GM23338 (cell line): ENCODE measurements at regions not wholly inside any gene's neighbourhood (a gene's known extent, or its start where the extent isn't known, plus 50 kb on each side); places are given as distances from the start of the nearest gene placed in this dataset.

Experiments used
- CREB1 ChIP-seq: fragments of 250-450 bp; sonication (Bioruptor Pico); IDR thresholded peaks from 2 replicates; pipeline ENCODE4 v1.5.0; 2020; ENCODE audit warnings: low read depth, mild to moderate bottlenecking, moderate library complexity
- EZH2 ChIP-seq: fragments of 200-600 bp; sonication (generic); IDR thresholded peaks from one replicate; pipeline ENCODE4 v1.8.0; 2017; ENCODE audit warnings: antibody characterized with exemption, mild to moderate bottlenecking, low read depth; ENCODE audit not compliant: unreplicated experiment
- EZH2phosphoT487 ChIP-seq: fragments of 200-600 bp; sonication (generic); IDR thresholded peaks from one replicate; pipeline ENCODE4 v1.8.1; 2018; ENCODE audit warnings: antibody characterized with exemption; ENCODE audit not compliant: unreplicated experiment
- POLR2AphosphoS5 ChIP-seq: IDR thresholded peaks from 2 replicates; pipeline ENCODE4 v1.6.1; 2016; ENCODE audit warnings: antibody characterized with exemption, low read depth
- TF ChIP-seq, protein P1 (sequence below), 2 experiments: fragments of 200-600 bp in 1 of 2; sonication (generic) in 1 of 2; conservative IDR thresholded peaks; 2 replicates each; pipeline versions ENCODE4 v1.5.1 to v1.6.1; 2016 to 2017; ENCODE audit warnings: antibody characterized with exemption in 2 of 2, low read depth in 2 of 2, mild to moderate bottlenecking in 2 of 2, moderate library complexity in 1 of 2
- TF ChIP-seq, protein P2 (sequence below): IDR thresholded peaks from one replicate; pipeline ENCODE4 v1.6.1; 2018; ENCODE audit warnings: antibody characterized with exemption; ENCODE audit not compliant: unreplicated experiment
- TF ChIP-seq, protein P3 (sequence below): IDR thresholded peaks from 2 replicates; pipeline ENCODE4 v1.6.1; 2016; ENCODE audit warnings: antibody characterized with exemption

DNA sequence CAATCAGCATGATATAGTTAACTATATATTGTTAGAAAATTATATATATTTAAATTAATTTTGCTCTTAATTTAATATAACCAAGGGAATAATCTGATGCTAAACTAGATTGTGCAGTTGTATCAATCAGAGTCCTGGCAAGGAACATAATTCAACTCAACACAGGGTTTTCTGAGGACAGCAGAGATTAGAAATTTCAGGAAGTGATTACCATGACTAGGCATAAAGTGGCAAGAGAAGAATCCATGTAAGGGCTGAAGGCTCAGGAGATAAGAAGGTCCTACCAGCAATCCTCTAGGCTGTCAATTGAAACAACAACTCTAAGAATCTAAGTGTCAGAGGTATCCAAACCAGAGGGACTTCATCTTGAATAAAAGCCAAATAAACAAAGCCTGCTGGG, 807.8 kb downstream of the DSC3 start:
- TF ChIP-seq, protein P1, sequence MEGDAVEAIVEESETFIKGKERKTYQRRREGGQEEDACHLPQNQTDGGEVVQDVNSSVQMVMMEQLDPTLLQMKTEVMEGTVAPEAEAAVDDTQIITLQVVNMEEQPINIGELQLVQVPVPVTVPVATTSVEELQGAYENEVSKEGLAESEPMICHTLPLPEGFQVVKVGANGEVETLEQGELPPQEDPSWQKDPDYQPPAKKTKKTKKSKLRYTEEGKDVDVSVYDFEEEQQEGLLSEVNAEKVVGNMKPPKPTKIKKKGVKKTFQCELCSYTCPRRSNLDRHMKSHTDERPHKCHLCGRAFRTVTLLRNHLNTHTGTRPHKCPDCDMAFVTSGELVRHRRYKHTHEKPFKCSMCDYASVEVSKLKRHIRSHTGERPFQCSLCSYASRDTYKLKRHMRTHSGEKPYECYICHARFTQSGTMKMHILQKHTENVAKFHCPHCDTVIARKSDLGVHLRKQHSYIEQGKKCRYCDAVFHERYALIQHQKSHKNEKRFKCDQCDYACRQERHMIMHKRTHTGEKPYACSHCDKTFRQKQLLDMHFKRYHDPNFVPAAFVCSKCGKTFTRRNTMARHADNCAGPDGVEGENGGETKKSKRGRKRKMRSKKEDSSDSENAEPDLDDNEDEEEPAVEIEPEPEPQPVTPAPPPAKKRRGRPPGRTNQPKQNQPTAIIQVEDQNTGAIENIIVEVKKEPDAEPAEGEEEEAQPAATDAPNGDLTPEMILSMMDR (conservative IDR thresholded peaks at IDR 0.05; ENCODE audit: low read depth in 2 of 2) = no peak
- TF ChIP-seq, protein P2, sequence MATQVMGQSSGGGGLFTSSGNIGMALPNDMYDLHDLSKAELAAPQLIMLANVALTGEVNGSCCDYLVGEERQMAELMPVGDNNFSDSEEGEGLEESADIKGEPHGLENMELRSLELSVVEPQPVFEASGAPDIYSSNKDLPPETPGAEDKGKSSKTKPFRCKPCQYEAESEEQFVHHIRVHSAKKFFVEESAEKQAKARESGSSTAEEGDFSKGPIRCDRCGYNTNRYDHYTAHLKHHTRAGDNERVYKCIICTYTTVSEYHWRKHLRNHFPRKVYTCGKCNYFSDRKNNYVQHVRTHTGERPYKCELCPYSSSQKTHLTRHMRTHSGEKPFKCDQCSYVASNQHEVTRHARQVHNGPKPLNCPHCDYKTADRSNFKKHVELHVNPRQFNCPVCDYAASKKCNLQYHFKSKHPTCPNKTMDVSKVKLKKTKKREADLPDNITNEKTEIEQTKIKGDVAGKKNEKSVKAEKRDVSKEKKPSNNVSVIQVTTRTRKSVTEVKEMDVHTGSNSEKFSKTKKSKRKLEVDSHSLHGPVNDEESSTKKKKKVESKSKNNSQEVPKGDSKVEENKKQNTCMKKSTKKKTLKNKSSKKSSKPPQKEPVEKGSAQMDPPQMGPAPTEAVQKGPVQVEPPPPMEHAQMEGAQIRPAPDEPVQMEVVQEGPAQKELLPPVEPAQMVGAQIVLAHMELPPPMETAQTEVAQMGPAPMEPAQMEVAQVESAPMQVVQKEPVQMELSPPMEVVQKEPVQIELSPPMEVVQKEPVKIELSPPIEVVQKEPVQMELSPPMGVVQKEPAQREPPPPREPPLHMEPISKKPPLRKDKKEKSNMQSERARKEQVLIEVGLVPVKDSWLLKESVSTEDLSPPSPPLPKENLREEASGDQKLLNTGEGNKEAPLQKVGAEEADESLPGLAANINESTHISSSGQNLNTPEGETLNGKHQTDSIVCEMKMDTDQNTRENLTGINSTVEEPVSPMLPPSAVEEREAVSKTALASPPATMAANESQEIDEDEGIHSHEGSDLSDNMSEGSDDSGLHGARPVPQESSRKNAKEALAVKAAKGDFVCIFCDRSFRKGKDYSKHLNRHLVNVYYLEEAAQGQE = no peak
- TF ChIP-seq CREB1 (CRISPR knock-in tag) = no peak
- no peak for TF ChIP-seq POLR2AphosphoS5
- TF ChIP-seq EZH2 = no peak
- TF ChIP-seq, protein P3, sequence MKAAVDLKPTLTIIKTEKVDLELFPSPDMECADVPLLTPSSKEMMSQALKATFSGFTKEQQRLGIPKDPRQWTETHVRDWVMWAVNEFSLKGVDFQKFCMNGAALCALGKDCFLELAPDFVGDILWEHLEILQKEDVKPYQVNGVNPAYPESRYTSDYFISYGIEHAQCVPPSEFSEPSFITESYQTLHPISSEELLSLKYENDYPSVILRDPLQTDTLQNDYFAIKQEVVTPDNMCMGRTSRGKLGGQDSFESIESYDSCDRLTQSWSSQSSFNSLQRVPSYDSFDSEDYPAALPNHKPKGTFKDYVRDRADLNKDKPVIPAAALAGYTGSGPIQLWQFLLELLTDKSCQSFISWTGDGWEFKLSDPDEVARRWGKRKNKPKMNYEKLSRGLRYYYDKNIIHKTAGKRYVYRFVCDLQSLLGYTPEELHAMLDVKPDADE = no peak
- TF ChIP-seq EZH2phosphoT487 = no peak
